HEK293 (cell line): ENCODE measurements at regions not wholly inside any gene's neighbourhood (a gene's known extent, or its start where the extent isn't known, plus 50 kb on each side); places are given as distances from the start of the nearest gene placed in this dataset.

Experiments
- HOXC10 ChIP-seq: sonication (generic); formaldehyde crosslinking; IDR thresholded peaks from 2 replicates; pipeline ENCODE4 v1.8.1; 2023; ENCODE audit warnings: mild to moderate bottlenecking, missing genetic modification reagents
- HOXD13 ChIP-seq: sonication (generic); formaldehyde crosslinking; IDR thresholded peaks from 2 replicates; pipeline ENCODE4 v1.8.0; 2022; ENCODE audit warnings: missing genetic modification reagents, borderline replicate concordance
- MYNN ChIP-seq: fragments of 450-650 bp; formaldehyde crosslinking; IDR thresholded peaks from 2 replicates; pipeline ENCODE4 v1.5.1; 2016; ENCODE audit warnings: missing biosample characterization, missing genetic modification characterization, borderline replicate concordance
- TF ChIP-seq, protein P1 (sequence below): fragments of 450-650 bp; formaldehyde crosslinking; IDR thresholded peaks from 2 replicates; pipeline ENCODE4 v1.5.1; 2016; ENCODE audit warnings: missing biosample characterization, missing genetic modification characterization
- TF ChIP-seq, protein P2 (sequence below): fragments of 450-650 bp; formaldehyde crosslinking; IDR thresholded peaks from 2 replicates; pipeline ENCODE4 v1.5.1; 2017; ENCODE audit warnings: missing biosample characterization, missing genetic modification characterization

DNA sequence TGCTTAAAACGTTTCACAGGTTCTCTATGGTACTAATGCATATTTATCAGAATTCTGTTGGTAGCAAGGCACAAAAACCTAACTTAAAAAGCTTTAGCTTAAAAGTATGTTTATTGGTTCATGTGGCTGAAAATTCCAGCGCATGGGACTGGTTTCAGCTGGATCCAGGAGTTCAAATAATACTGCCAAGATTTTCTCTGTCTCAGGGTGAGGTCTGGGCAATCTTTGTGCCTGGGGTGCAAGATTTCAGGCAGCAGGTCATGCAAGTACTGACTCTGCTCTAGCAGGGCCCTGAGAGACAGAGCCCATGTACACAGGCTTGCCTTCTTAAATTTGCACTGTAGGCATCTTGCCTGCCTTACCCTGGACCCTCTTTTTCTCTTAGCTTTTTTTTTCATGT, 134.2 kb upstream of the GAS1 start:
- TF ChIP-seq MYNN (no peak), HOXD13 (no peak), HOXC10 (no peak)
- TF ChIP-seq, protein P1, sequence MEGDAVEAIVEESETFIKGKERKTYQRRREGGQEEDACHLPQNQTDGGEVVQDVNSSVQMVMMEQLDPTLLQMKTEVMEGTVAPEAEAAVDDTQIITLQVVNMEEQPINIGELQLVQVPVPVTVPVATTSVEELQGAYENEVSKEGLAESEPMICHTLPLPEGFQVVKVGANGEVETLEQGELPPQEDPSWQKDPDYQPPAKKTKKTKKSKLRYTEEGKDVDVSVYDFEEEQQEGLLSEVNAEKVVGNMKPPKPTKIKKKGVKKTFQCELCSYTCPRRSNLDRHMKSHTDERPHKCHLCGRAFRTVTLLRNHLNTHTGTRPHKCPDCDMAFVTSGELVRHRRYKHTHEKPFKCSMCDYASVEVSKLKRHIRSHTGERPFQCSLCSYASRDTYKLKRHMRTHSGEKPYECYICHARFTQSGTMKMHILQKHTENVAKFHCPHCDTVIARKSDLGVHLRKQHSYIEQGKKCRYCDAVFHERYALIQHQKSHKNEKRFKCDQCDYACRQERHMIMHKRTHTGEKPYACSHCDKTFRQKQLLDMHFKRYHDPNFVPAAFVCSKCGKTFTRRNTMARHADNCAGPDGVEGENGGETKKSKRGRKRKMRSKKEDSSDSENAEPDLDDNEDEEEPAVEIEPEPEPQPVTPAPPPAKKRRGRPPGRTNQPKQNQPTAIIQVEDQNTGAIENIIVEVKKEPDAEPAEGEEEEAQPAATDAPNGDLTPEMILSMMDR, result no peak
- TF ChIP-seq, protein P2, sequence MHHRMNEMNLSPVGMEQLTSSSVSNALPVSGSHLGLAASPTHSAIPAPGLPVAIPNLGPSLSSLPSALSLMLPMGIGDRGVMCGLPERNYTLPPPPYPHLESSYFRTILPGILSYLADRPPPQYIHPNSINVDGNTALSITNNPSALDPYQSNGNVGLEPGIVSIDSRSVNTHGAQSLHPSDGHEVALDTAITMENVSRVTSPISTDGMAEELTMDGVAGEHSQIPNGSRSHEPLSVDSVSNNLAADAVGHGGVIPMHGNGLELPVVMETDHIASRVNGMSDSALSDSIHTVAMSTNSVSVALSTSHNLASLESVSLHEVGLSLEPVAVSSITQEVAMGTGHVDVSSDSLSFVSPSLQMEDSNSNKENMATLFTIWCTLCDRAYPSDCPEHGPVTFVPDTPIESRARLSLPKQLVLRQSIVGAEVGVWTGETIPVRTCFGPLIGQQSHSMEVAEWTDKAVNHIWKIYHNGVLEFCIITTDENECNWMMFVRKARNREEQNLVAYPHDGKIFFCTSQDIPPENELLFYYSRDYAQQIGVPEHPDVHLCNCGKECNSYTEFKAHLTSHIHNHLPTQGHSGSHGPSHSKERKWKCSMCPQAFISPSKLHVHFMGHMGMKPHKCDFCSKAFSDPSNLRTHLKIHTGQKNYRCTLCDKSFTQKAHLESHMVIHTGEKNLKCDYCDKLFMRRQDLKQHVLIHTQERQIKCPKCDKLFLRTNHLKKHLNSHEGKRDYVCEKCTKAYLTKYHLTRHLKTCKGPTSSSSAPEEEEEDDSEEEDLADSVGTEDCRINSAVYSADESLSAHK (tag by site-specific recombination), result no peak
